ENCODE measurements at regions not wholly inside any gene's neighbourhood (a gene's known extent, or its start where the extent isn't known, plus 50 kb on each side); places are given as distances from the start of the nearest gene placed in this dataset.

GRCh38 chr6:917939-918338 is 225.0 kb upstream of the EXOC2 start:
- Histone ChIP-seq H3K79me2 (ENCODE audit: control insufficient read depth, insufficient read depth, low read length, unreplicated experiment) (no peaks in the 10 kb centered on the region), H3K27me3 (ENCODE audit: insufficient read depth, low read length) (no peaks in the 10 kb centered on the region), H3K4me3 (ENCODE audit: low read depth, low read length) (no peak overlapping the region), H3K4me1 (ENCODE audit: control insufficient read depth, insufficient read depth, low read length, unreplicated experiment) (no peaks in the 10 kb centered on the region), H3K36me3 (ENCODE audit: insufficient read depth, low read length) (no peaks in the 10 kb centered on the region), H3K27ac (ENCODE audit: low read depth, low read length) (no peak overlapping the region), H2AFZ (ENCODE audit: low read length, unreplicated experiment) (no peak overlapping the region)

GRCh38 chr6:917296-917695 is 224.4 kb upstream of the EXOC2 start:
- no peaks in the 10 kb centered on the region for H3K36me3 ChIP-seq (ENCODE audit: insufficient read depth, low read length)
- no peak overlapping the region for H2AFZ ChIP-seq (ENCODE audit: low read length, unreplicated experiment)
- H3K27ac ChIP-seq (ENCODE audit: low read depth, low read length), result no peak overlapping the region
- no peaks in the 10 kb centered on the region for H3K27me3 ChIP-seq (ENCODE audit: insufficient read depth, low read length)
- no peak overlapping the region for H3K4me3 ChIP-seq (ENCODE audit: low read depth, low read length)
- H3K79me2 ChIP-seq (ENCODE audit: control insufficient read depth, insufficient read depth, low read length, unreplicated experiment), result no peaks in the 10 kb centered on the region
- H3K4me1 ChIP-seq (ENCODE audit: control insufficient read depth, insufficient read depth, low read length, unreplicated experiment), result no peaks in the 10 kb centered on the region

GRCh38 chr6:916131-916530 is 223.2 kb upstream of the EXOC2 start:
- no peaks in the 10 kb centered on the region for H3K27me3 ChIP-seq (ENCODE audit: insufficient read depth, low read length)
- H3K4me3 ChIP-seq (ENCODE audit: low read depth, low read length), result no peak overlapping the region
- H3K36me3 ChIP-seq (ENCODE audit: insufficient read depth, low read length), result no peaks in the 10 kb centered on the region
- no peak overlapping the region for H3K27ac ChIP-seq (ENCODE audit: low read depth, low read length)
- H2AFZ ChIP-seq (ENCODE audit: low read length, unreplicated experiment), result no peak overlapping the region
- no peaks in the 10 kb centered on the region for H3K79me2 ChIP-seq (ENCODE audit: control insufficient read depth, insufficient read depth, low read length, unreplicated experiment)
- H3K4me1 ChIP-seq (ENCODE audit: control insufficient read depth, insufficient read depth, low read length, unreplicated experiment), result no peaks in the 10 kb centered on the region

GRCh38 chr6:912871-913835 is 220.2 kb upstream of the EXOC2 start:
- Histone ChIP-seq H3K4me3 (ENCODE audit: low read depth, low read length) (no peak overlapping the region), H3K36me3 (ENCODE audit: insufficient read depth, low read length) (no peaks in the 10 kb centered on the region), H3K4me1 (ENCODE audit: control insufficient read depth, insufficient read depth, low read length, unreplicated experiment) (no peaks in the 10 kb centered on the region), H3K27ac (ENCODE audit: low read depth, low read length) (no peak overlapping the region), H3K79me2 (ENCODE audit: control insufficient read depth, insufficient read depth, low read length, unreplicated experiment) (no peaks in the 10 kb centered on the region), H3K27me3 (ENCODE audit: insufficient read depth, low read length) (no peaks in the 10 kb centered on the region), H2AFZ (ENCODE audit: low read length, unreplicated experiment) (no peak overlapping the region)

- H3K27me3 ChIP-seq (ENCODE audit: insufficient read depth, low read length), result no peaks in the 10 kb centered on the region
- H2AFZ ChIP-seq (ENCODE audit: low read length, unreplicated experiment), result no peak overlapping the region
- H3K79me2 ChIP-seq (ENCODE audit: control insufficient read depth, insufficient read depth, low read length, unreplicated experiment), result no peaks in the 10 kb centered on the region
- H3K36me3 ChIP-seq (ENCODE audit: insufficient read depth, low read length), result no peaks in the 10 kb centered on the region
- no peak overlapping the region for H3K27ac ChIP-seq (ENCODE audit: low read depth, low read length)
- no peak overlapping the region for H3K4me3 ChIP-seq (ENCODE audit: low read depth, low read length)
- no peaks in the 10 kb centered on the region for H3K4me1 ChIP-seq (ENCODE audit: control insufficient read depth, insufficient read depth, low read length, unreplicated experiment)
Observed at GRCh38 chr6:907928-908327, 215.0 kb upstream of the EXOC2 start.

GRCh38 chr6:906920-907319 is 214.0 kb upstream of the EXOC2 start:
- Histone ChIP-seq H3K27ac (ENCODE audit: low read depth, low read length) (no peak overlapping the region), H2AFZ (ENCODE audit: low read length, unreplicated experiment) (no peak overlapping the region), H3K36me3 (ENCODE audit: insufficient read depth, low read length) (no peaks in the 10 kb centered on the region), H3K4me3 (ENCODE audit: low read depth, low read length) (no peak overlapping the region), H3K79me2 (ENCODE audit: control insufficient read depth, insufficient read depth, low read length, unreplicated experiment) (no peaks in the 10 kb centered on the region), H3K4me1 (ENCODE audit: control insufficient read depth, insufficient read depth, low read length, unreplicated experiment) (no peaks in the 10 kb centered on the region), H3K27me3 (ENCODE audit: insufficient read depth, low read length) (no peaks in the 10 kb centered on the region)

GRCh38 chr6:905556-905955 is 212.6 kb upstream of the EXOC2 start:
- Histone ChIP-seq H3K27me3 (ENCODE audit: insufficient read depth, low read length) (no peaks in the 10 kb centered on the region), H3K36me3 (ENCODE audit: insufficient read depth, low read length) (no peaks in the 10 kb centered on the region), H3K4me3 (ENCODE audit: low read depth, low read length) (no peak overlapping the region), H3K4me1 (ENCODE audit: control insufficient read depth, insufficient read depth, low read length, unreplicated experiment) (no peaks in the 10 kb centered on the region), H2AFZ (ENCODE audit: low read length, unreplicated experiment) (no peak overlapping the region), H3K79me2 (ENCODE audit: control insufficient read depth, insufficient read depth, low read length, unreplicated experiment) (no peaks in the 10 kb centered on the region), H3K27ac (ENCODE audit: low read depth, low read length) (no peak overlapping the region)

GRCh38 chr6:904994-905393 is 212.1 kb upstream of the EXOC2 start:
- Histone ChIP-seq H3K4me1 (ENCODE audit: control insufficient read depth, insufficient read depth, low read length, unreplicated experiment) (no peaks in the 10 kb centered on the region), H3K36me3 (ENCODE audit: insufficient read depth, low read length) (no peaks in the 10 kb centered on the region), H3K27ac (ENCODE audit: low read depth, low read length) (no peak overlapping the region), H3K27me3 (ENCODE audit: insufficient read depth, low read length) (no peaks in the 10 kb centered on the region), H3K4me3 (ENCODE audit: low read depth, low read length) (no peak overlapping the region), H2AFZ (ENCODE audit: low read length, unreplicated experiment) (no peak overlapping the region), H3K79me2 (ENCODE audit: control insufficient read depth, insufficient read depth, low read length, unreplicated experiment) (no peaks in the 10 kb centered on the region)

- Histone ChIP-seq H3K4me1 (ENCODE audit: control insufficient read depth, insufficient read depth, low read length, unreplicated experiment) (no peaks in the 10 kb centered on the region), H2AFZ (ENCODE audit: low read length, unreplicated experiment) (no peak overlapping the region), H3K4me3 (ENCODE audit: low read depth, low read length) (no peak overlapping the region), H3K27ac (ENCODE audit: low read depth, low read length) (no peak overlapping the region), H3K79me2 (ENCODE audit: control insufficient read depth, insufficient read depth, low read length, unreplicated experiment) (no peaks in the 10 kb centered on the region), H3K36me3 (ENCODE audit: insufficient read depth, low read length) (no peaks in the 10 kb centered on the region), H3K27me3 (ENCODE audit: insufficient read depth, low read length) (no peaks in the 10 kb centered on the region)
Observed at GRCh38 chr6:903761-904160, 210.8 kb upstream of the EXOC2 start.

GRCh38 chr6:901696-902460 is 208.9 kb upstream of the EXOC2 start:
- no peaks in the 10 kb centered on the region for H3K36me3 ChIP-seq (ENCODE audit: insufficient read depth, low read length)
- H3K79me2 ChIP-seq (ENCODE audit: control insufficient read depth, insufficient read depth, low read length, unreplicated experiment), result no peaks in the 10 kb centered on the region
- no peak overlapping the region for H3K27ac ChIP-seq (ENCODE audit: low read depth, low read length)
- no peak overlapping the region for H3K4me3 ChIP-seq (ENCODE audit: low read depth, low read length)
- H3K27me3 ChIP-seq (ENCODE audit: insufficient read depth, low read length), result no peaks in the 10 kb centered on the region
- no peaks in the 10 kb centered on the region for H3K4me1 ChIP-seq (ENCODE audit: control insufficient read depth, insufficient read depth, low read length, unreplicated experiment)
- H2AFZ ChIP-seq (ENCODE audit: low read length, unreplicated experiment), result no peak overlapping the region
